ENCODE measurements at regions not wholly inside any gene's neighbourhood (a gene's known extent, or its start where the extent isn't known, plus 50 kb on each side); places are given as distances from the start of the nearest gene placed in this dataset.

DNA sequence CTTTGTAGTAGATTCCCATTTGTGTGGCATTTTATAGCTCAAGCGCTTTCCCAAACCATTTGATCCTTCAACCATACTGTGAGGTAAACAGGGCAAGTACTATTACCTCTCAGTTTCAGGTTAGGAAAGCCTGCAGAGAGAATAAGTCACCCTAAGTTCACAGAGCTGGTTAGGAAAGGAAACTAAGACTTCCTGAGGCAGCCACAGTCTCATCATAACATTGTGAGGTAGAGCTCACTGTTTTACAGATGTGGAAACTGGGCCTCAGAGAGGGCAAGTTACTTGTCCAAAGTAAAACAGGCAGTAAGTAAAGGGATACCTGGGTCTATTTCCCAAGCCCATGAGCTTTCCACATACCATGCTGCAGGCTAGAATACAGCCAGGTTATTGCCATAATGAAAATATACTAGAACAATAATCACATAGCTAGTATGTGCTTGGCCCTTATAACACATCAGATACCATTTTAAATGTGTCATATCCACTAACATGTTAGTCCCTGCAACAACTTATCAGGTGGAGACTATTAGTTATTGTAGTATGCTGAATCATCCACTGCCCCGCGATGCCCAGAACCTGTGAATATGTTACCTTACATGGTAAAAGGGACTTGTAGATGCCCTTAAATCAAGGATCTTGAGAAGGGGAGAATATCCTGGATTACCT, 150.9 kb upstream of the GRIP1 start:
- H3K9me3 Mint-ChIP-seq, result peaks cover 3% of the 10 kb centered on the region
- no peaks in the 10 kb centered on the region for H3K36me3 Mint-ChIP-seq (ENCODE audit: low read depth)
- TF ChIP-seq, protein P1, sequence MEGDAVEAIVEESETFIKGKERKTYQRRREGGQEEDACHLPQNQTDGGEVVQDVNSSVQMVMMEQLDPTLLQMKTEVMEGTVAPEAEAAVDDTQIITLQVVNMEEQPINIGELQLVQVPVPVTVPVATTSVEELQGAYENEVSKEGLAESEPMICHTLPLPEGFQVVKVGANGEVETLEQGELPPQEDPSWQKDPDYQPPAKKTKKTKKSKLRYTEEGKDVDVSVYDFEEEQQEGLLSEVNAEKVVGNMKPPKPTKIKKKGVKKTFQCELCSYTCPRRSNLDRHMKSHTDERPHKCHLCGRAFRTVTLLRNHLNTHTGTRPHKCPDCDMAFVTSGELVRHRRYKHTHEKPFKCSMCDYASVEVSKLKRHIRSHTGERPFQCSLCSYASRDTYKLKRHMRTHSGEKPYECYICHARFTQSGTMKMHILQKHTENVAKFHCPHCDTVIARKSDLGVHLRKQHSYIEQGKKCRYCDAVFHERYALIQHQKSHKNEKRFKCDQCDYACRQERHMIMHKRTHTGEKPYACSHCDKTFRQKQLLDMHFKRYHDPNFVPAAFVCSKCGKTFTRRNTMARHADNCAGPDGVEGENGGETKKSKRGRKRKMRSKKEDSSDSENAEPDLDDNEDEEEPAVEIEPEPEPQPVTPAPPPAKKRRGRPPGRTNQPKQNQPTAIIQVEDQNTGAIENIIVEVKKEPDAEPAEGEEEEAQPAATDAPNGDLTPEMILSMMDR (IDR thresholded peaks at IDR 0.05), result no peak
- intact Hi-C loops (cut with micrococcal nuclease), result no loop called here
- CTCF ChIA-PET, result no interaction called here
- H3K4me3 Mint-ChIP-seq, result no peak overlapping the region
- H3K27ac Mint-ChIP-seq, result no peak overlapping the region
- ATAC-seq (ENCODE audit: low read depth) (no peak), DNase-seq (no peak)
- H3K27me3 Mint-ChIP-seq, result peaks cover 5% of the 10 kb centered on the region
- no peaks in the 10 kb centered on the region for H3K4me1 Mint-ChIP-seq
- POLR2A ChIA-PET, result no interaction called here

DNA sequence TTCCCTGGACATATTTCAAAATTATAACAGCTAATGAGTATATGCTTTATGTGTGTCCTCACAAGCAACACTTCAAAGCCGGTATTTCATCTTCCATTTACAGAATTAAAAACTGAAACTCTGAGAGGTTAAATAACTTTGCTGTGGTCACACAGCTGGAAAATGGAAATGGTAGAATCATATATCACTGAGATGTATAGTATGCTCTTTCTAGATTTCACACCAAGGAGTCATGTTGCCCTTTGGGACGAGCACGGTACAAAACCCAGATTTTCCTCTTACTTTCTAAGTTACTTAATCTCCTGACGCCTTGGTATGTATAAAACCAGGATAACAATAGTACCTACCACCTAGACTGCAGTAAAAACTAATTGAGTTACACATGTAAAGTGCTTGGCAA, 152.6 kb upstream of the GRIP1 start:
- Mint-ChIP-seq H3K4me3 (no peak overlapping the region), H3K27me3 (peaks cover 5% of the 10 kb centered on the region), H3K36me3 (ENCODE audit: low read depth) (no peaks in the 10 kb centered on the region), H3K9me3 (no peaks in the 10 kb centered on the region), H3K27ac (no peak overlapping the region), H3K4me1 (no peaks in the 10 kb centered on the region)
- TF ChIP-seq, protein P1 (IDR thresholded peaks at IDR 0.05), result no peak
- no peak for DNase-seq
- ChIA-PET POLR2A (no interaction called here), CTCF (no interaction called here)
- ATAC-seq (ENCODE audit: low read depth), result no peak
- intact Hi-C loops (cut with micrococcal nuclease), result no loop called here

DNA sequence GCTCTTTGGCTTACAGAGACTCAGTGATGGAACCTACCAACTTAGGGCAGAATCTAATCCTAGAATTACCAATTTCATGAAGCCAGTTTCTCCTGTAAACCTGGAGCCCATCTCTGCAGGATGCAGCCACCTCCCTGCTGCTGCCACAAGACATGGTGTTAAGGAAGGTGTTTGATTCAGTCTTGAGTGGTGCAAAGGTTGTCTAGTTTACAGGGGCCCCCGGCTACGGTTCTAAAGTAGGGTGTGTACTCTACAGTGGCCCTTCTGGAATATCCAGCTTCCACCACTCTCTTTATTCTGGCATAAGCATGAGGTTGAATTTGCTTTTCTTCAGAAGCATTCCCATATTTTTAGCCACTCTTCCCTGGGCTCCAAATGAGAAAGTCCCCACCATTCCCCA, 154.1 kb upstream of the GRIP1 start:
- ATAC-seq (ENCODE audit: low read depth) (no peak), DNase-seq (no peak)
- Mint-ChIP-seq H3K27me3 (peaks cover 5% of the 10 kb centered on the region), H3K27ac (no peak overlapping the region), H3K4me1 (peaks cover 2% of the 10 kb centered on the region), H3K9me3 (no peaks in the 10 kb centered on the region), H3K36me3 (ENCODE audit: low read depth) (no peaks in the 10 kb centered on the region), H3K4me3 (no peak overlapping the region)
- TF ChIP-seq, protein P1 (IDR thresholded peaks at IDR 0.05), result no peak
- CTCF ChIA-PET, result no interaction called here
- POLR2A ChIA-PET, result no interaction called here
- intact Hi-C loops (cut with micrococcal nuclease), result no loop called here

DNA sequence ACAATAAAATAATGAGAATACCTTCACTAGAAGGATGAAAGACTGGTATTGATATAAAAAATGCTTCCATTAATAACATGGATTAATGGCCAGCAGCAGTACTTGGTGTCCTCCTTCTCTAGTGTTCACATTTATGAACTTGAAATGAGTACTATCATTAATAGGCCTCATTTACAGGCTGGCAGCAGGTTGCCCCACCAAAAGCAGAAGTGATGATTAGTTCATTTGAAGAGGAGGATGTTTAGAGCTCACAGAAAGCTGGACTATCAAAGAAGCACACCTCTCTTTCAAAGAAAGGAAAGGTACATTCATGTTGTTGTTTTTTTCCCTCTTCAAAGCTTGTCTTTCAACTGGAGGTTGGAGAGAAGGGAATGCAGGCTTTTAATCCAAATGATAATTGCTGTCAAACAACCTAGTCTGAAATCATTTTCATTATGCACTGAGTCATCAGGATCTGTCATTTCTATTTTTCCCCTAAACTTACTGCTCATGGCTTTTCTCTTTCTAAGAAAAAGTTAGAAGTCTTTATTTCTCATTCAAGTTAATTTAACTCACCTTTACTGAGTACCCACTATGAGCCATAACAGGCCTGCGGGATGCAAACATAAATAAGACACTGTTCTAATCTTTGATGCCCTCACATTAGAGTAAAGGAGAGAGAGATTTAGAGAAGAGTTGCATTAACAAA, 157.9 kb upstream of the GRIP1 start:
- Mint-ChIP-seq H3K9me3 (no peaks in the 10 kb centered on the region), H3K4me1 (peaks cover 2% of the 10 kb centered on the region), H3K27me3 (peaks cover 5% of the 10 kb centered on the region), H3K36me3 (ENCODE audit: low read depth) (no peaks in the 10 kb centered on the region), H3K27ac (no peak overlapping the region), H3K4me3 (no peak overlapping the region)
- intact Hi-C loops (cut with micrococcal nuclease), result no loop called here
- ChIA-PET POLR2A (no interaction called here), CTCF (no interaction called here)
- ATAC-seq (ENCODE audit: low read depth) (no peak), DNase-seq (no peak)
- TF ChIP-seq, protein P1 (IDR thresholded peaks at IDR 0.05), result no peak

DNA sequence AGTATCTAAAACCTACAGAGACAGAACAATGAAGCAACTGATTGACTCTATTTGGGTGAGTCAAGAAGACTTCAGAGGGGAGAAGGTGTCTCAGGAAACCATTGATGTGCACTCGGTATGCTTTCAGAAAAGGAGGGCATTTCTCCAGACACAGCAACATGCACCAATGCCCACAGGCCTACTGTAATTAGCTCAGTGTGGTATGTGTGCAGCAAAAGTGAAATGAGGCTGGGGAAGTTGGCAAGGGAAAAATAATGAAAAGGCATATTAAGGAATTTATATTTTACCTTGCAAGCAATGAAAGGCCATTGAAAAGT, 158.4 kb upstream of the GRIP1 start:
- no peak overlapping the region for H3K27ac Mint-ChIP-seq
- TF ChIP-seq, protein P1 (IDR thresholded peaks at IDR 0.05), result no peak
- H3K4me1 Mint-ChIP-seq, result peaks cover 2% of the 10 kb centered on the region
- ChIA-PET CTCF (no interaction called here), POLR2A (no interaction called here)
- intact Hi-C loops (cut with micrococcal nuclease), result no loop called here
- DNase-seq (no peak), ATAC-seq (ENCODE audit: low read depth) (no peak)
- peaks cover 2% of the 10 kb centered on the region for H3K27me3 Mint-ChIP-seq
- H3K4me3 Mint-ChIP-seq, result no peak overlapping the region
- H3K36me3 Mint-ChIP-seq (ENCODE audit: low read depth), result no peaks in the 10 kb centered on the region
- no peaks in the 10 kb centered on the region for H3K9me3 Mint-ChIP-seq
